ENCODE measurements at regions not wholly inside any gene's neighbourhood (a gene's known extent, or its start where the extent isn't known, plus 50 kb on each side); places are given as distances from the start of the nearest gene placed in this dataset.

- TF ChIP-seq TAF1 (IDR thresholded peaks at IDR 0.05; ENCODE audit: borderline replicate concordance, insufficient read depth, low read length) (no peak), SIN3A (IDR thresholded peaks at IDR 0.05; ENCODE audit: borderline replicate concordance, insufficient read depth, low read length) (no peak), POLR2AphosphoS5 (IDR thresholded peaks at IDR 0.05; ENCODE audit: low read depth, low read length) (no peak), FOXP2 (optimal IDR thresholded peaks at IDR 0.05; ENCODE audit: borderline replicate concordance, extremely low read depth, extremely low read length, insufficient read depth) (no peak)
Observed at GRCh38 chr2:14759082-14759481, 126.6 kb downstream of the LRATD1 start.

GRCh38 chr2:14760169-14760568, 127.7 kb downstream of the LRATD1 start:
- TF ChIP-seq FOXP2 (optimal IDR thresholded peaks at IDR 0.05; ENCODE audit: borderline replicate concordance, extremely low read depth, extremely low read length, insufficient read depth) (no peak), TAF1 (IDR thresholded peaks at IDR 0.05; ENCODE audit: borderline replicate concordance, insufficient read depth, low read length) (no peak), POLR2AphosphoS5 (IDR thresholded peaks at IDR 0.05; ENCODE audit: low read depth, low read length) (no peak), SIN3A (IDR thresholded peaks at IDR 0.05; ENCODE audit: borderline replicate concordance, insufficient read depth, low read length) (no peak)
- TF ChIP-seq, protein P1, sequence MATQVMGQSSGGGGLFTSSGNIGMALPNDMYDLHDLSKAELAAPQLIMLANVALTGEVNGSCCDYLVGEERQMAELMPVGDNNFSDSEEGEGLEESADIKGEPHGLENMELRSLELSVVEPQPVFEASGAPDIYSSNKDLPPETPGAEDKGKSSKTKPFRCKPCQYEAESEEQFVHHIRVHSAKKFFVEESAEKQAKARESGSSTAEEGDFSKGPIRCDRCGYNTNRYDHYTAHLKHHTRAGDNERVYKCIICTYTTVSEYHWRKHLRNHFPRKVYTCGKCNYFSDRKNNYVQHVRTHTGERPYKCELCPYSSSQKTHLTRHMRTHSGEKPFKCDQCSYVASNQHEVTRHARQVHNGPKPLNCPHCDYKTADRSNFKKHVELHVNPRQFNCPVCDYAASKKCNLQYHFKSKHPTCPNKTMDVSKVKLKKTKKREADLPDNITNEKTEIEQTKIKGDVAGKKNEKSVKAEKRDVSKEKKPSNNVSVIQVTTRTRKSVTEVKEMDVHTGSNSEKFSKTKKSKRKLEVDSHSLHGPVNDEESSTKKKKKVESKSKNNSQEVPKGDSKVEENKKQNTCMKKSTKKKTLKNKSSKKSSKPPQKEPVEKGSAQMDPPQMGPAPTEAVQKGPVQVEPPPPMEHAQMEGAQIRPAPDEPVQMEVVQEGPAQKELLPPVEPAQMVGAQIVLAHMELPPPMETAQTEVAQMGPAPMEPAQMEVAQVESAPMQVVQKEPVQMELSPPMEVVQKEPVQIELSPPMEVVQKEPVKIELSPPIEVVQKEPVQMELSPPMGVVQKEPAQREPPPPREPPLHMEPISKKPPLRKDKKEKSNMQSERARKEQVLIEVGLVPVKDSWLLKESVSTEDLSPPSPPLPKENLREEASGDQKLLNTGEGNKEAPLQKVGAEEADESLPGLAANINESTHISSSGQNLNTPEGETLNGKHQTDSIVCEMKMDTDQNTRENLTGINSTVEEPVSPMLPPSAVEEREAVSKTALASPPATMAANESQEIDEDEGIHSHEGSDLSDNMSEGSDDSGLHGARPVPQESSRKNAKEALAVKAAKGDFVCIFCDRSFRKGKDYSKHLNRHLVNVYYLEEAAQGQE (IDR thresholded peaks at IDR 0.05; ENCODE audit: insufficient read depth in 1 of 2, low read depth in 2 of 2, low read length in 2 of 2): no peak

DNA sequence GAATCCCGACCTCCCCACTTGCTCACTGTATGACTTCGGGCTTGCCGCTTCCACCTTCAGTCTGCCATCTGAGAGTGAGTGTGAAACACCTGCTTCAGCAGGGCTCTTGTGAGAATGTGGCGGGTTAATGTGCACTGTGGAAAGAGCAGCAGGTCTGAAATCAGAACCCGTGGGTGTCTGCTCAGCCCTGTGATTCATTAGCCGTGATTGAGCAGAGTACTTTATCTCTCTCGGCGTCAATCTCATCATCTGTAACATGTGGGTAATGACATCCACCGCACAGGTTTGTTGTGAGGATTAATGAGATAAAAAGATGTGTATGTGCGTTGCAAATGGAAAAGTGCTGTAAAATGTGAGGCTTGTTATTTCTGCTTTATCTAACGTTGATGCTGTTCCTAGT, 128.6 kb downstream of the LRATD1 start:
- TF ChIP-seq, protein P1 (IDR thresholded peaks at IDR 0.05; ENCODE audit: insufficient read depth in 1 of 2, low read depth in 2 of 2, low read length in 2 of 2): no peak
- TF ChIP-seq SIN3A (IDR thresholded peaks at IDR 0.05; ENCODE audit: borderline replicate concordance, insufficient read depth, low read length) (no peak), TAF1 (IDR thresholded peaks at IDR 0.05; ENCODE audit: borderline replicate concordance, insufficient read depth, low read length) (no peak), POLR2AphosphoS5 (IDR thresholded peaks at IDR 0.05; ENCODE audit: low read depth, low read length) (no peak), FOXP2 (optimal IDR thresholded peaks at IDR 0.05; ENCODE audit: borderline replicate concordance, extremely low read depth, extremely low read length, insufficient read depth) (no peak)

GRCh38 chr2:14773696-14774095, 141.2 kb downstream of the LRATD1 start:
- TF ChIP-seq POLR2AphosphoS5 (IDR thresholded peaks at IDR 0.05; ENCODE audit: low read depth, low read length): no peak
- TF ChIP-seq, protein P1 (IDR thresholded peaks at IDR 0.05; ENCODE audit: insufficient read depth in 1 of 2, low read depth in 2 of 2, low read length in 2 of 2): no peak
- no peak for TF ChIP-seq SIN3A (IDR thresholded peaks at IDR 0.05; ENCODE audit: borderline replicate concordance, insufficient read depth, low read length)
- no peak for TF ChIP-seq TAF1 (IDR thresholded peaks at IDR 0.05; ENCODE audit: borderline replicate concordance, insufficient read depth, low read length)
- no peak for TF ChIP-seq FOXP2 (optimal IDR thresholded peaks at IDR 0.05; ENCODE audit: borderline replicate concordance, extremely low read depth, extremely low read length, insufficient read depth)

GRCh38 chr2:14774436-14774968, 142.0 kb downstream of the LRATD1 start:
- no peak for TF ChIP-seq FOXP2 (optimal IDR thresholded peaks at IDR 0.05; ENCODE audit: borderline replicate concordance, extremely low read depth, extremely low read length, insufficient read depth)
- TF ChIP-seq, protein P1 (IDR thresholded peaks at IDR 0.05; ENCODE audit: insufficient read depth in 1 of 2, low read depth in 2 of 2, low read length in 2 of 2): no peak
- no peak for TF ChIP-seq SIN3A (IDR thresholded peaks at IDR 0.05; ENCODE audit: borderline replicate concordance, insufficient read depth, low read length)
- no peak for TF ChIP-seq TAF1 (IDR thresholded peaks at IDR 0.05; ENCODE audit: borderline replicate concordance, insufficient read depth, low read length)
- no peak for TF ChIP-seq POLR2AphosphoS5 (IDR thresholded peaks at IDR 0.05; ENCODE audit: low read depth, low read length)

All from PFSK-1 (cell line).